Fibroblast of the aortic adventitia (primary cell): ENCODE measurements at regions not wholly inside any gene's neighbourhood (a gene's known extent, or its start where the extent isn't known, plus 50 kb on each side); places are given as distances from the start of the nearest gene placed in this dataset.

ENCODE experiments used
- DNase-seq: peaks from one replicate; pipeline ENCODE4 v3.0.0-alpha.2; 2010; ENCODE audit warnings: low read depth
- H3K4me3 ChIP-seq: 2 replicates; pipeline ENCODE4 v1.5.1; 2011; ENCODE audit warnings: low read depth, mild to moderate bottlenecking, control low read depth, low read length, moderate library complexity
- TF ChIP-seq, protein P1 (sequence below): IDR thresholded peaks from 2 replicates; pipeline ENCODE4 v1.5.1; 2011; ENCODE audit warnings: mild to moderate bottlenecking, low read length, control low read depth, inconsistent platforms; ENCODE audit not compliant: insufficient read depth

DNA sequence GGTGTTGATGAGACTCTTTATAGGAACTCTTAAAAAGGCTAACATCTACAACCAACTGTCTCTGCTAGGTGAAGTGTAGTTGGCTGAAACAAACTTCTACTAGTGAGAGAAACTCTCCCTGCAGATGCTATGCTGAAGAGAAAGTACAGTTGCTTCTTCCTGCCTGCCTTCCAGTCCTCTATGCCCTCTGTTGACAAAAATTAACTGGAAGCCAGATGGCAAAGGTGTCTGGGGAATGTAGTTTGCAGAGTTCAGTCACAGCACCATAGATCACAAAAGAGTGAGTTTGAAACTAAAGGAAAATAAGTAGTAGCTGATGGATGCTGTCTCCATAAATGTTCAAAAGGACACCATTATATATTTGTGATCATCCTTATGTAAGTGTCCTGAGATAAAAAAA is 958.8 kb upstream of the NRXN1 start:
- DNase-seq: no peak
- TF ChIP-seq, protein P1, sequence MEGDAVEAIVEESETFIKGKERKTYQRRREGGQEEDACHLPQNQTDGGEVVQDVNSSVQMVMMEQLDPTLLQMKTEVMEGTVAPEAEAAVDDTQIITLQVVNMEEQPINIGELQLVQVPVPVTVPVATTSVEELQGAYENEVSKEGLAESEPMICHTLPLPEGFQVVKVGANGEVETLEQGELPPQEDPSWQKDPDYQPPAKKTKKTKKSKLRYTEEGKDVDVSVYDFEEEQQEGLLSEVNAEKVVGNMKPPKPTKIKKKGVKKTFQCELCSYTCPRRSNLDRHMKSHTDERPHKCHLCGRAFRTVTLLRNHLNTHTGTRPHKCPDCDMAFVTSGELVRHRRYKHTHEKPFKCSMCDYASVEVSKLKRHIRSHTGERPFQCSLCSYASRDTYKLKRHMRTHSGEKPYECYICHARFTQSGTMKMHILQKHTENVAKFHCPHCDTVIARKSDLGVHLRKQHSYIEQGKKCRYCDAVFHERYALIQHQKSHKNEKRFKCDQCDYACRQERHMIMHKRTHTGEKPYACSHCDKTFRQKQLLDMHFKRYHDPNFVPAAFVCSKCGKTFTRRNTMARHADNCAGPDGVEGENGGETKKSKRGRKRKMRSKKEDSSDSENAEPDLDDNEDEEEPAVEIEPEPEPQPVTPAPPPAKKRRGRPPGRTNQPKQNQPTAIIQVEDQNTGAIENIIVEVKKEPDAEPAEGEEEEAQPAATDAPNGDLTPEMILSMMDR: no peak
- no peak overlapping the region for H3K4me3 ChIP-seq

- no peak for DNase-seq
- TF ChIP-seq, protein P1: no peak
- H3K4me3 ChIP-seq: no peak overlapping the region
Measured at GRCh38 chr2:51986101-51986500, 954.2 kb upstream of the NRXN1 start.

- no peak overlapping the region for H3K4me3 ChIP-seq
- TF ChIP-seq, protein P1: no peak
Measured at GRCh38 chr2:51981783-51982182, 949.9 kb upstream of the NRXN1 start.

GRCh38 chr2:51976623-51977022 is 944.7 kb upstream of the NRXN1 start:
- no peak overlapping the region for H3K4me3 ChIP-seq
- no peak for DNase-seq
- TF ChIP-seq, protein P1: no peak

More at GRCh38 chr2:51981783-51982182, 949.9 kb upstream of the NRXN1 start:
- peak; percentile 68 for DNase-seq

DNA sequence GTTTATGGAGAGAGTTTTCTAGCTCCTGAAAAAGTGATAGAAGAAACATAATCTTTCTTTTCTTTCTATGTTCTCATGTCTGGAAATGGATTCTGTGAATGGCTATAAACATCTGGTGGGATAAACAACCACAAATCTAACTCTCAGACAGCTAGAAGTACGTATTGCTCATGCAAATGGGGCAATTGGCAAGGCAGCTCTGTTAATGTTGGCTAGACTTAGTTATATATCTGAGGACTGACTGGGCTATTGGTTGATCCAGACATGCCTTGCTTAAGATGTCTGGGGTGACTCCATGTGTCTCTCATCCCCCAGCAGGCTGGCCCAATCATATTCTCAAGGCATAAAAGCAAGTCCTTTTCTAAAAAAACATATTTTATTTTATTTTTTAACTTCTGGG is 939.2 kb upstream of the NRXN1 start:
- TF ChIP-seq, protein P1: no peak
- DNase-seq: peak; percentile 27
- no peak overlapping the region for H3K4me3 ChIP-seq

DNA sequence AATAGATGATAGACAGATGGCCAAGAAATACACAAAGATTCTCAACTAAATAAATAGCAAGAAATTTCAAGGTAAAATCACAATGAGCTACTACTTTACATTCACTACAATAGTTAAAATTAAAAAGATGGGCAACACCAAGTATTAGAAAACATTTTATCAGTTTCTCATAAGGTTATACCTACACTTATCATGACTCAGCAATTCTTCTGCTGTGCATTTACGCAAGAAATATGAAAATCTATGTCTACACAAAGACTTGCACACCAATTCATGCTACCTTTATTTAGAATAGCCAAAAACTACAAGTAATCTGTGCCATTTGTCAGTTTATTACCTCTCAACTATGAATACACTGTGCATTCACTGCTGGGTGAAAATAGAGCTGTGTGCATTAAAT is 937.4 kb upstream of the NRXN1 start:
- TF ChIP-seq, protein P1: no peak
- DNase-seq: no peak
- no peak overlapping the region for H3K4me3 ChIP-seq

DNA sequence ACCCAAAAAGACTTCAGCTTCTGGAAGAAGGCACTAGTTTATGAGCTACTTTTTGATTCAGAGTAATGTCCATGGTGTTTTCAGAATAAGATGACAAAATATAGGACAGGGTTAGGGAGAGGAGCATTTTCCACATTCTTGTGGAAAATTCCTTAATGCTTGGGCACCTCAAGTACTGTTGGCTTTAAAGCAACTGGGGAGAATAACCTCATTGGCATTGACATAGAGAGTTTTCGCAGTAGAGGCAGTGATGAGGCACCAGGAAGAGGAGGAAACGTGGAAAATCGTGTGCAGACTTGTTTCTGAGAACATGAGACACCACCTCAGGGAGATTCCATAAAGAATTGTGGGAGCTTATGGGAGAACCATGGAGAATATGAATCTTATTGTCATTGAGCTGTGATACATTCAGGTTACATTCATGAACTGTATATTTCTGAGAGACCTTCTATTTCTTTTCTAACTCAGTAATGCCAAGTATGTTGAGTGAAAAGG is 929.0 kb upstream of the NRXN1 start:
- TF ChIP-seq, protein P1: no peak
- no peak for DNase-seq
- no peak overlapping the region for H3K4me3 ChIP-seq
